ENCODE measurements at regions not wholly inside any gene's neighbourhood (a gene's known extent, or its start where the extent isn't known, plus 50 kb on each side); places are given as distances from the start of the nearest gene placed in this dataset.

DNA sequence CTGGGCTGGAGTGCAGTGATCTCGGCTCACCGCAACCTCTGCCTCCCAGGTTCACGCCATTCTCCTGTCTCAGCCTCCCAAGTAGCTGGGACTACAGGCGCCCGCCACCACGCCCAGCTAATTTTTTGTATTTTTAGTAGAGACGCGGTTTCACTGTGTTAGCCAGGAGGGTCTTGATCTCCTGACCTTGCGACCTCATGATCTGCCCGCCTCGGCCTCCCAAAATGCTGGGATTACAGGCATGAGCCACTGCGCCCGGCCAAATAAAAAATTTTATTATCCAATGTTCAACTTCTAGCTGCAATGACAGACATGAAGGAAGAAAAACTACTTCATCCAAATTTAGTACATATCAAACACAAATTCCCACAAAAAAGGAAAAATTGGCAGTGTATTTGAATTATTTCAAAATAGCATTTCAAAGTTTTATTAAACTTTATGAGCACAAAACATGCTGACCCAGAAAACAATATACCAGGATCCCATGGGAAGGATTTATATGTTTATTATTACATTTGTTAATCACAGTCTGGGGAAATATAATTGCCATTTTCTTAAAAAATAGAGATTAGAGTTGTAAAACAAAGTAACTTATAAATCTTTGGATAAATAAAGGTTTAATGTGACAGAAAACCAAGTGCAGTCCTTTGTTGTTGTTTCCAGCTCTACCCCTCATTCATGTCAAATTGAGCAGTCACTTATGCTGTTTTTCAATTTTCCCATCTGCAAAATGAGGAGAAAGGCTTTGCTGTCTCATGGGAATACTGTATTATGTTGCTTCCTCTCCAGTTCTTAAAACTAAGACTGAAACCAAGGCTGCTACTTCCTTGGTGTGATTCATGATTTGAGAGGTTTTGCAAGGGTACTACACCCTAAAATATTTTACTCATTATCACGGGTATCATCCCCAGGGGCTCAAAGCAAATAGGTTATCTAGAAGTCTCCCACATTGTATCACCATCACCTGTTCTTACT is 155.2 kb upstream of the AVPR1A start:
- no peak overlapping the region for H3K4me3 Mint-ChIP-seq
- H3K9me3 Mint-ChIP-seq: peaks cover 13% of the 10 kb centered on the region
- no peak overlapping the region for H3K27ac Mint-ChIP-seq

DNA sequence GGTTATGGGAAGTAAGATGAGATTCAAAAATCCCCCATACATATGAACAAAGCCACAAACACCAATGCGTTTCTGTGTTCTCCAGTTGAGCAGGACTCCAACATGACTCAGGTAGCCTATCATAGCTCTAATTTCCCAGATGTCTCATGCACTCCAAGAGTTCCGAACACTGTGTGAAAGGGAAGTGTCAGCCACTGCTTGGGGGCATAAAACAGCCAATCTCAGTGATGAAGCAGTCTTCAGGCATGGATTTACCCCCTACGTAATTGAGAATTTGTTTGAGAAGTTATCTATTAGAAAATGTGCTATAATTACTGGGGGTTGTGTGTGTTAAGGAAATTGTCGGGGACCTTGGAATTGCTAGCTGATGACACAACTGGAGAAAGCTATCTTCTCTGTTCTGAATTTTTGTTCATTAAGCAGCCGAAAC is 153.9 kb upstream of the AVPR1A start:
- DNase-seq (ENCODE audit: low spot score): no peak
- ChIA-PET POLR2A (no interaction called here), CTCF (no interaction called here)
- TF ChIP-seq TEAD4 (CRISPR knock-in tag; IDR thresholded peaks at IDR 0.05): no peak
- no peaks in the 10 kb centered on the region; the same call in 1 of the 2 replicates for H3K9me3 Mint-ChIP-seq
- H3K27me3 Mint-ChIP-seq (ENCODE audit: low read depth): no peaks in the 10 kb centered on the region
- ATAC-seq: no peak
- H3K27ac Mint-ChIP-seq: no peak overlapping the region
- H3K4me3 Mint-ChIP-seq: no peak overlapping the region
- H3K36me3 Mint-ChIP-seq: no peaks in the 10 kb centered on the region
- H3K4me1 Mint-ChIP-seq: peaks cover 17% of the 10 kb centered on the region

More for the DNA sequence above, 155.2 kb upstream of the AVPR1A start:
- no peaks in the 10 kb centered on the region for H3K27me3 Mint-ChIP-seq (ENCODE audit: low read depth)
- no peak for TF ChIP-seq ZNF425 (CRISPR knock-in tag; conservative IDR thresholded peaks at IDR 0.05)
- TF ChIP-seq, protein P1, sequence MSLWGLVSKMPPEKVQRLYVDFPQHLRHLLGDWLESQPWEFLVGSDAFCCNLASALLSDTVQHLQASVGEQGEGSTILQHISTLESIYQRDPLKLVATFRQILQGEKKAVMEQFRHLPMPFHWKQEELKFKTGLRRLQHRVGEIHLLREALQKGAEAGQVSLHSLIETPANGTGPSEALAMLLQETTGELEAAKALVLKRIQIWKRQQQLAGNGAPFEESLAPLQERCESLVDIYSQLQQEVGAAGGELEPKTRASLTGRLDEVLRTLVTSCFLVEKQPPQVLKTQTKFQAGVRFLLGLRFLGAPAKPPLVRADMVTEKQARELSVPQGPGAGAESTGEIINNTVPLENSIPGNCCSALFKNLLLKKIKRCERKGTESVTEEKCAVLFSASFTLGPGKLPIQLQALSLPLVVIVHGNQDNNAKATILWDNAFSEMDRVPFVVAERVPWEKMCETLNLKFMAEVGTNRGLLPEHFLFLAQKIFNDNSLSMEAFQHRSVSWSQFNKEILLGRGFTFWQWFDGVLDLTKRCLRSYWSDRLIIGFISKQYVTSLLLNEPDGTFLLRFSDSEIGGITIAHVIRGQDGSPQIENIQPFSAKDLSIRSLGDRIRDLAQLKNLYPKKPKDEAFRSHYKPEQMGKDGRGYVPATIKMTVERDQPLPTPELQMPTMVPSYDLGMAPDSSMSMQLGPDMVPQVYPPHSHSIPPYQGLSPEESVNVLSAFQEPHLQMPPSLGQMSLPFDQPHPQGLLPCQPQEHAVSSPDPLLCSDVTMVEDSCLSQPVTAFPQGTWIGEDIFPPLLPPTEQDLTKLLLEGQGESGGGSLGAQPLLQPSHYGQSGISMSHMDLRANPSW (CRISPR knock-in tag; conservative IDR thresholded peaks at IDR 0.05; ENCODE audit: low read depth): no peak
- TF ChIP-seq SMAD4 (CRISPR knock-in tag; IDR thresholded peaks at IDR 0.05): no peak
- no peak for TF ChIP-seq ZBTB21 (CRISPR knock-in tag; IDR thresholded peaks at IDR 0.05; ENCODE audit: borderline replicate concordance)
- TF ChIP-seq ZNF232 (CRISPR knock-in tag; IDR thresholded peaks at IDR 0.05): no peak
- TF ChIP-seq, protein P2, sequence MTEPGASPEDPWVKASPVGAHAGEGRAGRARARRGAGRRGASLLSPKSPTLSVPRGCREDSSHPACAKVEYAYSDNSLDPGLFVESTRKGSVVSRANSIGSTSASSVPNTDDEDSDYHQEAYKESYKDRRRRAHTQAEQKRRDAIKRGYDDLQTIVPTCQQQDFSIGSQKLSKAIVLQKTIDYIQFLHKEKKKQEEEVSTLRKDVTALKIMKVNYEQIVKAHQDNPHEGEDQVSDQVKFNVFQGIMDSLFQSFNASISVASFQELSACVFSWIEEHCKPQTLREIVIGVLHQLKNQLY (CRISPR knock-in tag; IDR thresholded peaks at IDR 0.05): no peak
- no peak for TF ChIP-seq IRF2 (CRISPR knock-in tag; IDR thresholded peaks at IDR 0.05; ENCODE audit: borderline replicate concordance, low read depth)
- no peak for TF ChIP-seq FOXJ3 (CRISPR knock-in tag; IDR thresholded peaks at IDR 0.05; ENCODE audit: borderline replicate concordance)
- TF ChIP-seq CREM (CRISPR knock-in tag; IDR thresholded peaks at IDR 0.05): no peak
- no peak for TF ChIP-seq ATF6 (CRISPR knock-in tag; IDR thresholded peaks at IDR 0.05)
- TF ChIP-seq ZNF317 (CRISPR knock-in tag; IDR thresholded peaks at IDR 0.05; ENCODE audit: borderline replicate concordance, low read depth): no peak
- TF ChIP-seq JUN (CRISPR knock-in tag; IDR thresholded peaks at IDR 0.05): no peak
- no peak for TF ChIP-seq RELA (CRISPR knock-in tag; IDR thresholded peaks at IDR 0.05; ENCODE audit: borderline replicate concordance)
- H3K36me3 Mint-ChIP-seq: no peaks in the 10 kb centered on the region; the same call in 1 of the 2 replicates
- no peak for DNase-seq (ENCODE audit: low spot score)
- no peak for ATAC-seq
- H3K4me1 Mint-ChIP-seq: peaks cover 17% of the 10 kb centered on the region
- ChIA-PET CTCF (no interaction called here), POLR2A (no interaction called here)

All from WTC11 (cell line).